ENCODE measurements at regions not wholly inside any gene's neighbourhood (a gene's known extent, or its start where the extent isn't known, plus 50 kb on each side); places are given as distances from the start of the nearest gene placed in this dataset.

DNA sequence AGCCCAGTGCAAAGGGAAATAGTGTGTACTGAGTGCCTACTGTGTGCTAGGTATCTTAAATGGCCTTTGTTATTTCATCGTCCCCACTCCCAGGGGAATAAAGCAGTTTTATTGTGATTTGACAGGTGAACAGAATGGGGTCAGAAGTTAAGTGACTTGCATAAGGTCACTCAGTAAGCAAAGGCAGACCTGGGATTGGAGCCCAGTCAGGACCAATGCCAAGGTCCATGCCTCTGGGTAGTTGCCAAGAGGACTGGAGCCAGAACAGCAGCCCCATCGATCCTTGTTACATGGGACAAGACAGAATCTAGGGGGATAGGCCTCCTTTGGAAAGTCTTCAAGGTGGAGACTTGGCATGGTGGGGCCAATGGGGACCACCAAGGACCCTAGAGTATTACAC lies 227.4 kb upstream of the PWP1 start:
- no peaks in the 10 kb centered on the region for H4K20me1 ChIP-seq (replicated peaks; ENCODE audit: control insufficient read depth, extremely low read depth, insufficient read depth, low read length)
- no peaks in the 10 kb centered on the region for H3K4me1 ChIP-seq (ENCODE audit: control insufficient read depth, extremely low read depth, insufficient read depth, low read length)
- no peak overlapping the region for H3K4me2 ChIP-seq (ENCODE audit: insufficient read depth, low read length)
- no peaks in the 10 kb centered on the region for H3K27me3 ChIP-seq (ENCODE audit: control insufficient read depth in 2 of 2, insufficient read depth in 2 of 2, low read length in 2 of 2)
- H3K79me2 ChIP-seq (ENCODE audit: control insufficient read depth, insufficient read depth, low read length), result no peaks in the 10 kb centered on the region
- H3K36me3 ChIP-seq (ENCODE audit: control insufficient read depth in 2 of 2, extremely low read depth in 1 of 2, insufficient read depth in 2 of 2, low read length in 2 of 2), result no peaks in the 10 kb centered on the region
- TF ChIP-seq FOS (IDR thresholded peaks at IDR 0.05; ENCODE audit: borderline replicate concordance, insufficient read depth, low read length), result no peak
- TF ChIP-seq GATA2 (IDR thresholded peaks at IDR 0.05; ENCODE audit: insufficient read depth, insufficient read length, low read depth, low read length), result no peak
- TF ChIP-seq, protein P1, sequence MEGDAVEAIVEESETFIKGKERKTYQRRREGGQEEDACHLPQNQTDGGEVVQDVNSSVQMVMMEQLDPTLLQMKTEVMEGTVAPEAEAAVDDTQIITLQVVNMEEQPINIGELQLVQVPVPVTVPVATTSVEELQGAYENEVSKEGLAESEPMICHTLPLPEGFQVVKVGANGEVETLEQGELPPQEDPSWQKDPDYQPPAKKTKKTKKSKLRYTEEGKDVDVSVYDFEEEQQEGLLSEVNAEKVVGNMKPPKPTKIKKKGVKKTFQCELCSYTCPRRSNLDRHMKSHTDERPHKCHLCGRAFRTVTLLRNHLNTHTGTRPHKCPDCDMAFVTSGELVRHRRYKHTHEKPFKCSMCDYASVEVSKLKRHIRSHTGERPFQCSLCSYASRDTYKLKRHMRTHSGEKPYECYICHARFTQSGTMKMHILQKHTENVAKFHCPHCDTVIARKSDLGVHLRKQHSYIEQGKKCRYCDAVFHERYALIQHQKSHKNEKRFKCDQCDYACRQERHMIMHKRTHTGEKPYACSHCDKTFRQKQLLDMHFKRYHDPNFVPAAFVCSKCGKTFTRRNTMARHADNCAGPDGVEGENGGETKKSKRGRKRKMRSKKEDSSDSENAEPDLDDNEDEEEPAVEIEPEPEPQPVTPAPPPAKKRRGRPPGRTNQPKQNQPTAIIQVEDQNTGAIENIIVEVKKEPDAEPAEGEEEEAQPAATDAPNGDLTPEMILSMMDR (IDR thresholded peaks at IDR 0.05; ENCODE audit: extremely low read depth in 1 of 2, insufficient read depth in 1 of 2, low read depth in 1 of 2, low read length in 2 of 2), result no peak
- TF ChIP-seq, protein P2, sequence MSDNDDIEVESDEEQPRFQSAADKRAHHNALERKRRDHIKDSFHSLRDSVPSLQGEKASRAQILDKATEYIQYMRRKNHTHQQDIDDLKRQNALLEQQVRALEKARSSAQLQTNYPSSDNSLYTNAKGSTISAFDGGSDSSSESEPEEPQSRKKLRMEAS (IDR thresholded peaks at IDR 0.05; ENCODE audit: insufficient read depth, insufficient read length), result no peak
- TF ChIP-seq MYC (IDR thresholded peaks at IDR 0.05; ENCODE audit: low read depth, low read length), result no peak
- no peak for TF ChIP-seq POLR2A (IDR thresholded peaks at IDR 0.05; ENCODE audit: low read depth, low read length)
- no peak for TF ChIP-seq JUN (IDR thresholded peaks at IDR 0.05; ENCODE audit: borderline replicate concordance, insufficient read depth, insufficient read length, low read depth)
- TF ChIP-seq EZH2 (IDR thresholded peaks at IDR 0.05; ENCODE audit: borderline replicate concordance, low read depth, low read length, severe bottlenecking), result no peak
- TF ChIP-seq POLR2AphosphoS5 (IDR thresholded peaks at IDR 0.05; ENCODE audit: insufficient read depth, low read depth, low read length), result no peak
- no peaks in the 10 kb centered on the region for H3K9me1 ChIP-seq (replicated peaks; ENCODE audit: control insufficient read depth, extremely low read depth, insufficient read depth, low read length)
- H3K4me3 ChIP-seq (replicated peaks in 1 of 3; ENCODE audit: insufficient read depth in 1 of 3, low read depth in 1 of 3, low read length in 3 of 3), result no peak overlapping the region
- dilution Hi-C loops (cut with MboI; ENCODE audit: extremely low pct_ligation_motif_present, low sequenced_read_pairs) (no loop called here), intact Hi-C loops (cut with micrococcal nuclease) (no loop called here)
- H2AFZ ChIP-seq (ENCODE audit: low read depth, low read length), result no peak overlapping the region
- H3K9me3 ChIP-seq (replicated peaks; ENCODE audit: control insufficient read depth, insufficient read depth, low read length), result no peaks in the 10 kb centered on the region
- no TSS peak for BruUV-seq (replicated peaks)
- ChIA-PET POLR2A (no interaction called here), CTCF (no interaction called here)
- H3K27ac ChIP-seq (ENCODE audit: insufficient read depth, low read depth, low read length), result no peak overlapping the region
- DNase-seq (ENCODE audit: low read depth, low spot score) (no peak), FAIRE-seq (no peak)
- no peak overlapping the region for H3K9ac ChIP-seq (replicated peaks; ENCODE audit: extremely low read depth, insufficient read depth, low read length)
